Epidermal melanocyte (primary cell): ENCODE measurements at regions not wholly inside any gene's neighbourhood (a gene's known extent, or its start where the extent isn't known, plus 50 kb on each side); places are given as distances from the start of the nearest gene placed in this dataset.

Experiments used
- DNase-seq: peaks from one replicate; pipeline ENCODE4 v3.0.0; 2011; ENCODE audit warnings: low spot score; ENCODE audit not compliant: insufficient read length

- no peak for DNase-seq
These were observed 89.4 kb upstream of the TNFAIP3 start for GRCh38 chr6:137777687-137778075.

GRCh38 chr6:137779982-137780381, 87.1 kb upstream of the TNFAIP3 start:
- no peak for DNase-seq

- no peak for DNase-seq
These were observed 86.5 kb upstream of the TNFAIP3 start for GRCh38 chr6:137780447-137781034.

GRCh38 chr6:137781639-137782038, 85.4 kb upstream of the TNFAIP3 start:
- DNase-seq: no peak

GRCh38 chr6:137782166-137783039, 84.7 kb upstream of the TNFAIP3 start:
- no peak for DNase-seq

GRCh38 chr6:137783710-137784109, 83.3 kb upstream of the TNFAIP3 start:
- DNase-seq: no peak

GRCh38 chr6:137784583-137784982, 82.5 kb upstream of the TNFAIP3 start:
- DNase-seq: no peak

- no peak for DNase-seq
These were observed 80.0 kb upstream of the TNFAIP3 start for GRCh38 chr6:137787016-137787415.

- no peak for DNase-seq
These were observed 78.8 kb upstream of the TNFAIP3 start for GRCh38 chr6:137788248-137788647.

- DNase-seq: no peak
These were observed 75.5 kb upstream of the TNFAIP3 start for GRCh38 chr6:137791281-137792159.

- no peak for DNase-seq
These were observed 74.7 kb upstream of the TNFAIP3 start for GRCh38 chr6:137792160-137793033.

GRCh38 chr6:137793805-137794515, 73.1 kb upstream of the TNFAIP3 start:
- DNase-seq: no peak

GRCh38 chr6:137794516-137795201, 72.4 kb upstream of the TNFAIP3 start:
- DNase-seq: no peak

- DNase-seq: no peak
These were observed 71.6 kb upstream of the TNFAIP3 start for GRCh38 chr6:137795501-137795900.

- DNase-seq: no peak
These were observed 68.8 kb upstream of the TNFAIP3 start for GRCh38 chr6:137798261-137798660.

- DNase-seq: no peak
These were observed 68.2 kb upstream of the TNFAIP3 start for GRCh38 chr6:137798846-137799245.

GRCh38 chr6:137799950-137800568, 67.0 kb upstream of the TNFAIP3 start:
- no peak for DNase-seq

GRCh38 chr6:137800762-137801161, 66.3 kb upstream of the TNFAIP3 start:
- DNase-seq: no peak
